ENCODE measurements at regions not wholly inside any gene's neighbourhood (a gene's known extent, or its start where the extent isn't known, plus 50 kb on each side); places are given as distances from the start of the nearest gene placed in this dataset.

DNA sequence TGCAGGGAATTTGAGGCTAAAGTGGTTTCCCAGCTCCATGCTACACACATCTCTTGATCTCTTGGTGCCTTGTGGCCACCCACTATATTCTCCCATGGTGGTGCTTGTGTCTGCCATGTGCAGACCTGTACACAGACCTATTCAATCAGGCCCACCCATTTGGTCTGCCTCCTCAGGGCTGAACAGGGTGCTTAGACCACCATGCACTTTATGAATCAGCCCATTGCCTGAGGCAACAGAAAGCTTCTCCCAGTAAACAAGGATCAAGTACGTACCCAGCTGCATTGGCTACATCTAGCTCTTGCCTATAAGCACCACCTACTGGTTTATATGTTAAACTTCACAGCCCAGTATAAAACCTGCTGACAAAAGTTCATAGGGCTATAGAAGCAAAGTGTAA, 664.3 kb upstream of the EDIL3 start:
- H3K9me3 ChIP-seq (ENCODE audit: control insufficient read depth, insufficient read depth, low read length), result no peaks in the 10 kb centered on the region
- peak in 2 of 6 donors; percentile 7 to 47 for DNase-seq (ENCODE audit: low read depth in 4 of 6, low spot score in 6 of 6)
- no peaks in the 10 kb centered on the region for H3K27me3 ChIP-seq (ENCODE audit: control insufficient read depth, insufficient read depth, low read length)
- H3K4me3 ChIP-seq (ENCODE audit: low read depth, low read length), result no peak overlapping the region
- no peaks in the 10 kb centered on the region for H3K4me1 ChIP-seq (ENCODE audit: control insufficient read depth, insufficient read depth, low read length)
- H3K36me3 ChIP-seq (ENCODE audit: control insufficient read depth, insufficient read depth, low read length), result no peaks in the 10 kb centered on the region
- 14% methylated on average over 1 of the region's 1 CpG for WGBS (ENCODE audit: insufficient coverage)
- H3K27ac ChIP-seq (ENCODE audit: low read depth, low read length), result no peak overlapping the region

DNA sequence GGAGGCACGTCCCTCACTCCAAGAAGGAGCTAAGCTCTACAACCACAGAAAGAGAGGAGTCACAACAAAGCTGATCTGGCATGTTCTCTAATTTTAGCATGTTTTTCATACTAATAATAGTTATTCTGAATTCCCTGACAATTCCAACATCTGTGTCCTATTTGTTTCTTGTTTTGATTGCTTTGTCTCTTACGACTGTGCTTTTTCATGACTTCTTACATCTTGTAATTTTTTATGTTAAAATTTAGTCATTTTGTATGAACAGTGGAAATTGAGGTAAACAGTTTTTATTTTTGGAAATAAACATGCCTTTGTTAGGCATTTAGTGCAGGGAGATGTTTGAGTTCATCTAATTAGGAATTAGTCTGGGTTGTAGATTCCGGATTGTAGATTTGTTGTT, 668.1 kb upstream of the EDIL3 start:
- peak in 1 of 6 donors; percentile 10 for DNase-seq (ENCODE audit: low read depth in 4 of 6, low spot score in 6 of 6)
- no peak overlapping the region for H3K27ac ChIP-seq (ENCODE audit: low read depth, low read length)
- no peaks in the 10 kb centered on the region for H3K27me3 ChIP-seq (ENCODE audit: control insufficient read depth, insufficient read depth, low read length)
- H3K9me3 ChIP-seq (ENCODE audit: control insufficient read depth, insufficient read depth, low read length), result no peaks in the 10 kb centered on the region
- WGBS (ENCODE audit: insufficient coverage), result no CpG with 5 or more reads among the region's 3 CpGs
- H3K4me3 ChIP-seq (ENCODE audit: low read depth, low read length), result no peak overlapping the region
- no peaks in the 10 kb centered on the region for H3K36me3 ChIP-seq (ENCODE audit: control insufficient read depth, insufficient read depth, low read length)
- H3K4me1 ChIP-seq (ENCODE audit: control insufficient read depth, insufficient read depth, low read length), result no peaks in the 10 kb centered on the region

DNA sequence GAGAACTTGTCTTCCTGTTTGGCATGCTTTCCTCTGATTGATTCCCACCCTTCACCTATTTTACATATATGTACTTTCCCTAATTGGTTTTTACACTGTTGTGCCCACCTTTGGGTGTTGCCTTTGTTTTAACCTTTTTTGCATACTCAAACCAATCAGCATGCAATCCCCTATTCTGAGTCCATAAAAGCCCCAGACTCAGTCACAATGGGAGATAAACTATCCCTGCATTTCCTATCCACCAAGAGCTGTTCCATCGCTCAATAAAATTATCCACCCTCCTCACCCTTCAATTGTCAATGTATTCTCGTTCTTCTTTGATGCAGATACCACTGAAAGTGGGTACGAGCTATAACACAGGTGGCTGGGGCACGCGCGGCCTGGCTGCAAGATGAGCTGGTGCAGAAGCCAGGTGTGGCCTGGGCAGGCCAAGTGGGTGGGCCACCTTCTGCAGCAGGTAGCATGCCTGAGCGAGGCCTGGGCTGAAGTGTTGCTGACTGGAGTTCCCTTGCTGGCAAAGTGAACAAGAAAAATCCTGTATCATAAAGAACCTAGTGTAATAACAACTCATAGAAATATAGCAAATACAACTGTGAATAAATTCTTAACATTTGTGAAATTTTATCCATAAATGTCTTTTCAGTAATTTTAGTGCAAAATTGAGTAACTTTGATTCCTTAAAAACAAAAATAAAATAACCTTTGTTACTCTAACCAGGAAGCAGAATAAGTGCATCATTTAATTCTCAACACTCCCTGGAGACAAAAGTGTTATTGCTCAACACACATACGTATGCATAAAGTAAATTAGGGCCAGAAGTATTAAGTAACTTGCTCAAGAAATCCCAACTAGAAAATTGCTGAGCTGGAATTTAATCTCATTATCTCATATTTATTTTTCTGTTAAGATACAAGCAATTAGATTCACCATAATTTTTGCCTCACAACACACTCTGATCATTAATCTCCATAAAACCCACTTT, 685.3 kb upstream of the EDIL3 start:
- no peak overlapping the region for H3K27ac ChIP-seq (ENCODE audit: low read depth, low read length)
- no peak for DNase-seq (ENCODE audit: low read depth in 4 of 6, low spot score in 6 of 6)
- WGBS (ENCODE audit: insufficient coverage), result 97% methylated on average over 6 of the region's 8 CpGs

DNA sequence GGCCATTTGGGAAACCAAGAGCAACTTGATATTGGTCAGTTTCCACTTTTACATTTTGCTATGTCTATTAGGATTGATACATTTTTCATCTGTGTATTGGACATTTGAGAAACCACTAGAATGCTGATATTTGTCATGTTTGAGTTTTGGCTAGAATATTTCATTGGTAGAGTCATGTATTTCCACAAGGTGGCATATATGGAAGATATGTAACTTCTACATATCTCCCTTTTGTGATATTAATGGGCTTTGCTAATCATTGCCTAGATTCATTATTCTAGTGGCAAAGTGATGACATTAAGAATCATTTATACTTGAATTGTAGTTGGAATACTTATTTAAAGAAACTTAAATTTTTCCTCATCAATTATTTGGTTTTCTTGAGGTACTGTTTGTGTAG, 692.9 kb upstream of the EDIL3 start:
- H3K36me3 ChIP-seq (ENCODE audit: control insufficient read depth, insufficient read depth, low read length), result no peaks in the 10 kb centered on the region
- DNase-seq (ENCODE audit: low read depth in 4 of 6, low spot score in 6 of 6), result no peak
- H3K4me1 ChIP-seq (ENCODE audit: control insufficient read depth, insufficient read depth, low read length), result no peaks in the 10 kb centered on the region
- H3K9me3 ChIP-seq (ENCODE audit: control insufficient read depth, insufficient read depth, low read length), result no peaks in the 10 kb centered on the region
- no peak overlapping the region for H3K27ac ChIP-seq (ENCODE audit: low read depth, low read length)
- no peak overlapping the region for H3K4me3 ChIP-seq (ENCODE audit: low read depth, low read length)
- no peaks in the 10 kb centered on the region for H3K27me3 ChIP-seq (ENCODE audit: control insufficient read depth, insufficient read depth, low read length)

More for the DNA sequence above, 685.3 kb upstream of the EDIL3 start:
- no peaks in the 10 kb centered on the region for H3K27me3 ChIP-seq (ENCODE audit: control insufficient read depth, insufficient read depth, low read length)
- no peaks in the 10 kb centered on the region for H3K36me3 ChIP-seq (ENCODE audit: control insufficient read depth, insufficient read depth, low read length)
- H3K9me3 ChIP-seq (ENCODE audit: control insufficient read depth, insufficient read depth, low read length), result no peaks in the 10 kb centered on the region
- H3K4me1 ChIP-seq (ENCODE audit: control insufficient read depth, insufficient read depth, low read length), result no peaks in the 10 kb centered on the region
- H3K4me3 ChIP-seq (ENCODE audit: low read depth, low read length), result no peak overlapping the region

DNA sequence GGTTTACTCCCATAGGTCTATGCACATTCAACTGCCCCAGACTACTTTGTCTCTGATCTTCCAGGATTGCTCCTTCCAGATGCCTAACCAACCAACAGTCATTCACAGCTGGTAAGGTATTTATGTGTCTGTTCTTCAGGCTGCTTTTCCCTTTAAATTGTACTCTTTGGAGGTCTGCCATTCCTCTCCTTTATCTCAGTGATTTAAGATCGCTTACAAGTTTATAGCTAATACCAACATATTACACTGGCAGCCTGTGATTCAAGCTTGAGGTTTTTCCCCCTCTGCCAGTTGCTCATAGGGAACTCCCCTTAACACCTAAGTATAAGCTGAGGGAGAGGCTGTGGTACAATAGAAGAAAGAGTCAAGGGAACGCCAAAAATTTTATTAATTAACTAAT, 711.7 kb upstream of the EDIL3 start:
- no peaks in the 10 kb centered on the region for H3K36me3 ChIP-seq (ENCODE audit: control insufficient read depth, insufficient read depth, low read length)
- no peaks in the 10 kb centered on the region for H3K9me3 ChIP-seq (ENCODE audit: control insufficient read depth, insufficient read depth, low read length)
- DNase-seq (ENCODE audit: low read depth in 4 of 6, low spot score in 6 of 6), result no peak
- H3K4me3 ChIP-seq (ENCODE audit: low read depth, low read length), result no peak overlapping the region
- H3K27me3 ChIP-seq (ENCODE audit: control insufficient read depth, insufficient read depth, low read length), result no peaks in the 10 kb centered on the region
- H3K27ac ChIP-seq (ENCODE audit: low read depth, low read length), result no peak overlapping the region
- no peaks in the 10 kb centered on the region for H3K4me1 ChIP-seq (ENCODE audit: control insufficient read depth, insufficient read depth, low read length)
- no CpG with 5 or more reads among the region's 2 CpGs for WGBS (ENCODE audit: insufficient coverage)

DNA sequence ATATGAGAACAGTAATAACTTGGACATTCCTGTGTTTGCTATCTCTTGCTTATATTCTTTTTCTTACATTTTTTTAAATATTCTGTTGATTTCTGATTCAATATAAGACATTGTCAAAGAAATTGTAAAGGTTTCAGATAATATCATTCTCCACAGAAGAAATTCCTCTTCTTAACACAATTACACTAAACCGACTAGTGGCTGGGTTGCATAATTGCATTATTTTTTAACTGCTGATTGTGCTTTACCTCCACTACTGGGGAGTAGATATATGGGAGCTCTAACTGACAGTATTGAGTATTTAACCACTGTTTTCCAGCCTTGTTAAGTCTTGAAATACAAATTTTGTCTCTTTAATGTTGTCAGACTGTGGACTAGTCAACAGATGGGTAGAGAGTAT, 723.8 kb upstream of the EDIL3 start:
- H3K9me3 ChIP-seq (ENCODE audit: control insufficient read depth, insufficient read depth, low read length), result no peaks in the 10 kb centered on the region
- H3K36me3 ChIP-seq (ENCODE audit: control insufficient read depth, insufficient read depth, low read length), result no peaks in the 10 kb centered on the region
- no peak overlapping the region for H3K4me3 ChIP-seq (ENCODE audit: low read depth, low read length)
- WGBS (ENCODE audit: insufficient coverage), result no CpG with 5 or more reads among the region's 1 CpG
- H3K4me1 ChIP-seq (ENCODE audit: control insufficient read depth, insufficient read depth, low read length), result no peaks in the 10 kb centered on the region
- DNase-seq (ENCODE audit: low read depth in 4 of 6, low spot score in 6 of 6), result no peak
- no peak overlapping the region for H3K27ac ChIP-seq (ENCODE audit: low read depth, low read length)
- H3K27me3 ChIP-seq (ENCODE audit: control insufficient read depth, insufficient read depth, low read length), result no peaks in the 10 kb centered on the region

DNA sequence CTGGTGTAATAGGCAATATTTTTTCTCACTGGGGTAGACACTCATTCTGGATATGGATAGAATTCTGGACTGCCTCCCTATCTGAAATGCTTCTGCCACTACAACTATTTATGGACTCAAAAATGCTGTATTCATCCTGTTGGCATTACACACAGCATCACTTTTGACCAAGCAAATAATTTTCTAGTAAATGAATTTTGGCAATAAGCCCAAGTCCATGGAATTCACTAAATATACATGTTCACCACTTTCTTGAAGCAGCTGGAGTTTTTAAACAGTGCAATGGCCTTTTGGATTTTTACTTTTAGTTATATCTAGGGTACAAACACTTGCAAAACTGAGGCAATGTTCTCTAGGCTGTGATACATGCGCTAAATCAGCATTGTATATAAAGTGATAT, 724.9 kb upstream of the EDIL3 start:
- H3K4me3 ChIP-seq (ENCODE audit: low read depth, low read length), result no peak overlapping the region
- no peak for DNase-seq (ENCODE audit: low read depth in 4 of 6, low spot score in 6 of 6)
- no peaks in the 10 kb centered on the region for H3K27me3 ChIP-seq (ENCODE audit: control insufficient read depth, insufficient read depth, low read length)
- no peak overlapping the region for H3K27ac ChIP-seq (ENCODE audit: low read depth, low read length)
- no peaks in the 10 kb centered on the region for H3K9me3 ChIP-seq (ENCODE audit: control insufficient read depth, insufficient read depth, low read length)
- no peaks in the 10 kb centered on the region for H3K4me1 ChIP-seq (ENCODE audit: control insufficient read depth, insufficient read depth, low read length)
- no CpG with 5 or more reads among the region's 1 CpG for WGBS (ENCODE audit: insufficient coverage)
- no peaks in the 10 kb centered on the region for H3K36me3 ChIP-seq (ENCODE audit: control insufficient read depth, insufficient read depth, low read length)

DNA sequence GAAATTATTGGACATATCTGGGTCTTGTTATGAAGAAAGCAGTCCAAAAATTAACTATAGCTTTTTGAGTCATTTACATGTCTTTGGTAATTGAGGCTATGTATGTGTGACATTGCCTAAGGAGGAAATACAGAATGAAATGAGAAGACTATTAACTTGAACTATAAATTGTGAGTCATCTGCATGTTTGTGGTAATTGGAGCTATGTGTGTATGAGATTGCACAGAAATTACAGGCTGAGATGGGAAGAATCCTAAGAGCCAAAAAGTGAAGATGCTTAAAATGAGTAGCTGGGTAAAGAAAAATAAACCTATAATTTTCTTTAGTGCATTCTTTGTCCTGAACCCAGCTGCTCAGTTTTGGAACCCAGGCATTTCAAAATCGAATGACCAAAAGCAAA, 747.6 kb upstream of the EDIL3 start:
- WGBS (ENCODE audit: insufficient coverage), result no CpG with 5 or more reads among the region's 1 CpG
- H3K27me3 ChIP-seq (ENCODE audit: control insufficient read depth, insufficient read depth, low read length), result no peaks in the 10 kb centered on the region
- DNase-seq (ENCODE audit: low read depth in 4 of 6, low spot score in 6 of 6), result no peak
- H3K36me3 ChIP-seq (ENCODE audit: control insufficient read depth, insufficient read depth, low read length), result no peaks in the 10 kb centered on the region
- H3K27ac ChIP-seq (ENCODE audit: low read depth, low read length), result no peak overlapping the region
- H3K4me1 ChIP-seq (ENCODE audit: control insufficient read depth, insufficient read depth, low read length), result no peaks in the 10 kb centered on the region
- H3K9me3 ChIP-seq (ENCODE audit: control insufficient read depth, insufficient read depth, low read length), result no peaks in the 10 kb centered on the region
- H3K4me3 ChIP-seq (ENCODE audit: low read depth, low read length), result no peak overlapping the region

DNA sequence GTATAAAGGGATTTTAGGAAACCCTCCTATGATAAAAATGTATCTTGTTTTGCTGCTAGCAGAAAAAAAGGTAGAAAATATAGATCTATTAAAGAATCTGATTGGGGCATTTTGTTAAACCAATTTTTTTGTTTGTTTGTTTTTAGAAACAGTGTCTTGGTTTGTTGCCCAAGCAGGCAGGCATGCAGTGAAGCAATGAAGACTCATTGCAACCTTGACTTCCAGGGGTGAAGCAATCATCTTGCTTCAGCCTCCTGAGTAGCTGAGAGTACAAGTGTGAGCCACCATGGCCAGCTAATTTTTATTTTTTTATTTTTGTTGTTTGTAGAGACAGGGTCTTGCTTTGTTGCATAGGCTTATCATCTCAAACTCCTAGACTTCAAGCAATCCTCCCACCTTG, 755.8 kb upstream of the EDIL3 start:
- DNase-seq (ENCODE audit: low read depth in 4 of 6, low spot score in 6 of 6), result no peak
- Histone ChIP-seq H3K4me3 (ENCODE audit: low read depth, low read length) (no peak overlapping the region), H3K27ac (ENCODE audit: low read depth, low read length) (no peak overlapping the region), H3K36me3 (ENCODE audit: control insufficient read depth, insufficient read depth, low read length) (no peaks in the 10 kb centered on the region), H3K27me3 (ENCODE audit: control insufficient read depth, insufficient read depth, low read length) (no peaks in the 10 kb centered on the region), H3K9me3 (ENCODE audit: control insufficient read depth, insufficient read depth, low read length) (no peaks in the 10 kb centered on the region), H3K4me1 (ENCODE audit: control insufficient read depth, insufficient read depth, low read length) (no peaks in the 10 kb centered on the region)

DNA sequence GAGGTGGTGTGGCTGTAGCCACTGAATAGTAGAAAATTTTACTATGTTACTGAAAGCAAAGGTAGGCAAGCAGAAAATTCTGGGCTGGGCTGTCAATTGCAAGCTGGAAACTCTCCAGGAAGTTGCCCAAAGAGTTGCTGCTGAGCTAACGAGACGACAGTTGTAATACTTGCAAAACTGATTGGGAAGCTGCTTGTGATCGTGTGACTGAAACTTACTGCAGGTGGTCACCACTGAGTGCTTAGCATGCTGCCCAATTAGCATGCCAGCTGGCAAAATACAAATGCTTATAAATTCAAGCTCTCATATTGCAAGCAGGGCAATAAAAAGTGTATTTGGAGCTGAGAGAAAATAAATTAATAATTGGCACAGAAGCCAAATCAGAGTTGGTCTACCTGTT, 758.5 kb upstream of the EDIL3 start:
- peak in 2 of 6 donors; percentile 15 to 33 for DNase-seq (ENCODE audit: low read depth in 4 of 6, low spot score in 6 of 6)
- H3K27ac ChIP-seq (ENCODE audit: low read depth, low read length), result no peak overlapping the region
- no peaks in the 10 kb centered on the region for H3K4me1 ChIP-seq (ENCODE audit: control insufficient read depth, insufficient read depth, low read length)
- H3K9me3 ChIP-seq (ENCODE audit: control insufficient read depth, insufficient read depth, low read length), result no peaks in the 10 kb centered on the region
- no peak overlapping the region for H3K4me3 ChIP-seq (ENCODE audit: low read depth, low read length)
- no peaks in the 10 kb centered on the region for H3K36me3 ChIP-seq (ENCODE audit: control insufficient read depth, insufficient read depth, low read length)
- no peaks in the 10 kb centered on the region for H3K27me3 ChIP-seq (ENCODE audit: control insufficient read depth, insufficient read depth, low read length)
- WGBS (ENCODE audit: insufficient coverage), result 56% methylated on average over 2 of the region's 3 CpGs

Data from spinal cord (tissue), 9 donors.